ENCODE measurements at regions not wholly inside any gene's neighbourhood (a gene's known extent, or its start where the extent isn't known, plus 50 kb on each side); places are given as distances from the start of the nearest gene placed in this dataset.
A peak's percentile ranks its signal among the peaks of the same experiment; 100 is the strongest.

DNA sequence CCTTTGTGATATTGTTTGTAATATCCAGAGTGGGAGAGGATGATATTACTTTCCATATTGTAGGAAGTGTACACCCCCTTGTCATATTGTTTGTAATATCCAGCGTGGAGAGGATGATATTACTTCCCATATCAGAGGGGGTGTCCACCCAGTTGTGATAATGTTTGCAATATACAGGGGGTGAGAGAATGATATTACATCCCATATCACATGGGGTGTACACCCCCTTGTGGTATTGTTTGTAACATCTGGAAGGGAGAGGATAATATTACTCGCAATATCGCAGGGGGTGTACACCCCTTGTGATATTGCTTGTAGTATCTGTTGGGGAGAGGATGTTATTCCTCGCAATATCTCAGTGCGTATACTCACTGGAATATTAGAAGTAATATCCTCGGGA, 61.5 kb downstream of the PRSS23 start:
- TF ChIP-seq, protein P1, sequence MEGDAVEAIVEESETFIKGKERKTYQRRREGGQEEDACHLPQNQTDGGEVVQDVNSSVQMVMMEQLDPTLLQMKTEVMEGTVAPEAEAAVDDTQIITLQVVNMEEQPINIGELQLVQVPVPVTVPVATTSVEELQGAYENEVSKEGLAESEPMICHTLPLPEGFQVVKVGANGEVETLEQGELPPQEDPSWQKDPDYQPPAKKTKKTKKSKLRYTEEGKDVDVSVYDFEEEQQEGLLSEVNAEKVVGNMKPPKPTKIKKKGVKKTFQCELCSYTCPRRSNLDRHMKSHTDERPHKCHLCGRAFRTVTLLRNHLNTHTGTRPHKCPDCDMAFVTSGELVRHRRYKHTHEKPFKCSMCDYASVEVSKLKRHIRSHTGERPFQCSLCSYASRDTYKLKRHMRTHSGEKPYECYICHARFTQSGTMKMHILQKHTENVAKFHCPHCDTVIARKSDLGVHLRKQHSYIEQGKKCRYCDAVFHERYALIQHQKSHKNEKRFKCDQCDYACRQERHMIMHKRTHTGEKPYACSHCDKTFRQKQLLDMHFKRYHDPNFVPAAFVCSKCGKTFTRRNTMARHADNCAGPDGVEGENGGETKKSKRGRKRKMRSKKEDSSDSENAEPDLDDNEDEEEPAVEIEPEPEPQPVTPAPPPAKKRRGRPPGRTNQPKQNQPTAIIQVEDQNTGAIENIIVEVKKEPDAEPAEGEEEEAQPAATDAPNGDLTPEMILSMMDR (IDR thresholded peaks at IDR 0.05), result 0 out of 2 replicates have a peak, but pooled peaks have one; percentile 24

DNA sequence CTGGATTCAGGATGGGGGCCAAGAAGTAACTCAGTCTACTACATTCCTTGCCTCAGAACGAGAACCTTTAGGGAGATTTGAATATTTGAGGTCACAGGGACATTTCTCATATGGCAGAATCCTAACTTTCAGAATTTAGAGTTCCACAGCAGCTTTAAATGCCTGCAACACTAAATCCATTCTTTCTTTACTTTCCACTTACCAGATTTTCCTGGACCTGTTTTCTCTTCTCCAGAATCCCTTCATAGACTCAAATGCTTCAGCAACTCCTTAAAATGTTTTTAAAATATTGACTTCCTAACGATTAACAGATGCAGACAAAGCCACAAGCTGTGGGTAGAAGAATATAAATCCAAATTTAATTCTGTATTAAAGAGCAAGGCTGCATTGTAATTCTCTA, 63.1 kb downstream of the PRSS23 start:
- TF ChIP-seq, protein P1 (IDR thresholded peaks at IDR 0.05), result no peak

DNA sequence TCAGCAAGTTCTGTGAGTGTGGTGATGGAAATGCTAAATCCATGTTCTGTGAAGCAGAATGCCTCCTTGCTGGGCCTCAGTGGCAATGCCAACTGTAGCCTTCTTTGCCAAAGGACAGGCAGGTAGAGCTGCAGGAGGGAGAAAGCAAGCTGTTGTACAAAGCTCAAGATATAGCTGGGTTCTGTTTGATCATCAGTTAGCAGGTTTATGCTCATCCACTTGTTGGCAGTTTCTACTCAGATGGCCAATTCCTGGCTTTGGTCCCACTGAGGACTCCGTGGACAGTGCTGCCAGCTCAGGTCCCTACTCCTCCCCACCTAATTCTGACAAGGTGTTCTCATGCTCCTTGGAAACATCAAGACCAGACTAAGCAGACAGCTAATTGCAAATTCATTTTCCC, 65.1 kb downstream of the PRSS23 start:
- TF ChIP-seq, protein P1 (IDR thresholded peaks at IDR 0.05), result no peak

DNA sequence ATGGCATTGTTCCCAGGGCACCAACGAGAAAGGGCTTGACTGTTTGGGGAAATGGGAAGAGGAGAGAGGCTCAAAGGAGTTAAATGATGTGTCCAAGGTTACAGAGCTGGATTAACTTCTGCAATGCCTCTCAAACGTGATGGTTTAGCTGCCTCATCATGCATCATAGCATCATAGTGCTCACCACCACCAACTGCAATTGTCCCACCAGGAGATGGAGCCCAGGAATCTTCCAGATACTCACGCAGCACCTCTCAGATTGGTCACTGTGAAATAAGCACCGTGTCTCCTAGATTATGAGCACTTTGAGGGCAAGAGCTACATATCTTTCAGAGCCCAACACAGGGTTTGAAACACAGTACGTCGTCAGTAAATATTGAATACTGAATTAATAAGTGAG, 69.2 kb downstream of the PRSS23 start:
- TF ChIP-seq, protein P1 (IDR thresholded peaks at IDR 0.05), result no peak

DNA sequence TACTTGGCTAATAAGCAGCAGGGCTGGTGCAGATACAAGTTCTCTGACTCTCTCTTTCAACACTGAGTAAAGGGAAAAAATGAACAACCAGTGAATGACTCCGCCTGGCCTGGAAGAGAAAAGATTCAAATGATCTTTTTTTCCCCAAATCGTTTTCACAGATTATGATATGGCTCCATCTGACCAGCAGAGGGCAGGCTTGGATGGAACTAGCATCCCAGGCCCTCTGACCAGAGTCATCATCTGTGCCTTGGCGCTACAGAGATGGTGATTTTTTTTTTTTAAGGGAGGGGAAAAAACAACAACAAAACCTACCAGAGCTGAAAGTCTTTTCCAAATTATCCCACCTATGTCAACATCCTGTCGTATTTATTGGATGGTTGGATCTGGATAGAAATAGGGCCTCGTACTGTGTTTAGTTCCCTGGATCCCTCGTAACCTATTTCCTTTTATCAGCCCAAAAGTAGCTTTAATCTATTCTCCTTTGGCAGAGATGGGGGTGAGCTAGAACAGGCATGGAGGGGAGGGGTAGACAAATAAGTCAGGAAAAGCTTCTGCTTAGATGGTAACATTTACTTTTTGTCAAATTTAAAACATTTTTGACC, 69.7 kb downstream of the PRSS23 start:
- TF ChIP-seq, protein P1 (IDR thresholded peaks at IDR 0.05), result peak; percentile 90

DNA sequence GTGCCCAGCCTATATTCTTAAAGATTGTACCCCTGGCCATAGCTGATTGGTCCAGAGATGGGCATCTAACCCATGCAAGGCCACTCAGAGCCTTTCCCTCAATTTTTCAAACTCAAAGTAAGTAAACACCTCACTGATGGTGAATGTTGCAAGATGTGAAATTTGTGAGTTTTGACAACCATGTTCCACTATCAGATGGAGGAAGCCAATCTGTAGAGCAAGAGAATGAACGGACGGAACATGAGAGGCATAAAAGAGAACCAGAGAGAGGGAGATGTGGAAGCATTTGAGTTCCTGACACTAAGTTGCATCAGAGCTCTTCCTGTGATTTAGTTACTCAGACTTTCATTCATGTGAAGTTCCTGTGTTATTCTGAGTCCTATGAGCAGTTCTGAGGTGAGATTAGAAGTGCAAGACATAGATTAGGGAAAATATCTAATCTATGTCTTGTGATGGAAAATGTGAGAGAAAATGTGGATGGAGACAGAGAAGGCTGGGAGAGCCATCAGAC, 73.3 kb downstream of the PRSS23 start:
- TF ChIP-seq, protein P1 (IDR thresholded peaks at IDR 0.05), result no peak

DNA sequence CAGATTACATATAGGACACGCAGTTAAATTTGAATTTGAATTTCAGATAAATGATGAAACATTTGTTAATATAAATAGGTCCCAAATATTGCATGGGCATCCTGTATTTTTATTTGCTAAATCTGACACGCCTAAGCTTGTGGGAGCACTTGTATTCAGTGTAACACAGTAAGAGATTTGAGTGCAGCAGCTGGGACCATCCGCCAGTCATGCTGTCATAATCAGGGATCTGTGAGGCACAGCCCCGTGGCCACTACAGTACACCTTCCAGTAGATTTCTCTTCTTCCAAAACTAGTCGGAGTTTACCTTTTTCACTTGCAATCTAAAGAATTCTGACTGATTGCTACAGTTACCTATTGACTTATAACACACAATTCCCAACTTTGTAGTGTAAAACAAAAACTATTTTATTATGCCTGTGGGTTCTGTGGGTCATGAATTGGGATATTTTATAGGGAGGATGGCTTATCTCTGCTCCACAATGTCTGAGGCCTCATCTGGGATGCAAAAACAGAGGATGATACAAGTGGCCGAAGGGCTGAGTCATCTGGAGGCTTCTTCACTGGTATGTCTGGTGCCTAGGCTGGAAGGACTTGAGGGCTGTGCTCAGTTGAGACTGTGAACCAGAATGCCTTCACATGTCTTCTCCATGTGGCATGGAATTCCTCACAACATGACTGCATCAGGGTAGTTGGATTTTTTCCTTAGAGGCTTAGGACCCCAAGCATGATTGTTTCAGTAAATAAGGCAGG, 74.1 kb downstream of the PRSS23 start:
- TF ChIP-seq, protein P1 (IDR thresholded peaks at IDR 0.05), result no peak
